Natural killer cell (primary cell): ENCODE measurements at regions not wholly inside any gene's neighbourhood (a gene's known extent, or its start where the extent isn't known, plus 50 kb on each side); places are given as distances from the start of the nearest gene placed in this dataset.

ENCODE experiments used
- ATAC-seq, 3 donors: fragments of 150-1000 bp in 2 of 3; fragments of 200-7000 bp in 1 of 3; cut with Tn5 transposase; 1 replicate in 1 of 3; 2 replicates in 2 of 3; pipeline ENCODE4 v1.10.0; 2021; ENCODE audit warnings: mild to moderate bottlenecking in 2 of 3, moderate library complexity in 2 of 3
- DNase-seq, 2 donors: peaks; one replicate each; pipeline versions ENCODE4 v3.0.0 to v3.0.0-alpha.2; 2013 to 2021; ENCODE audit warnings: mixed read lengths in 1 of 2
- H3K27ac ChIP-seq: one replicate; pipeline ENCODE4 v1.5.1; 2013; ENCODE audit warnings: mild to moderate bottlenecking, low read length
- H3K27me3 ChIP-seq: one replicate; pipeline ENCODE4 v1.6.1; 2013; ENCODE audit warnings: low read length; ENCODE audit not compliant: control insufficient read depth, insufficient read depth
- H3K36me3 ChIP-seq: one replicate; pipeline ENCODE4 v1.6.1; 2013; ENCODE audit warnings: low read length; ENCODE audit not compliant: control insufficient read depth, insufficient read depth
- H3K4me1 ChIP-seq: one replicate; pipeline ENCODE4 v1.6.1; 2013; ENCODE audit warnings: low read length; ENCODE audit not compliant: control insufficient read depth, insufficient read depth
- H3K4me3 ChIP-seq: one replicate; pipeline ENCODE4 v1.5.1; 2013; ENCODE audit warnings: low read length
- H3K9me3 ChIP-seq: one replicate; pipeline ENCODE4 v1.6.1; 2013; ENCODE audit warnings: low read length; ENCODE audit not compliant: control insufficient read depth, insufficient read depth
- H3K27ac Mint-ChIP-seq, 2 donors: one replicate each; pipeline ENCODE4 v1.8.0; 2022; ENCODE audit warnings: mild to moderate bottlenecking in 2 of 2, mixed read lengths in 2 of 2, moderate library complexity in 1 of 2
- H3K27me3 Mint-ChIP-seq, 2 donors: one replicate each; pipeline ENCODE4 v1.8.0; 2022; ENCODE audit warnings: low read depth in 2 of 2, mixed read lengths in 2 of 2
- H3K36me3 Mint-ChIP-seq: one replicate; pipeline ENCODE4 v1.8.0; 2022; ENCODE audit warnings: mixed read lengths
- H3K4me1 Mint-ChIP-seq, 2 donors: one replicate each; pipeline ENCODE4 v1.8.0; 2022; ENCODE audit warnings: mixed read lengths in 2 of 2
- H3K4me3 Mint-ChIP-seq: one replicate; pipeline ENCODE4 v1.8.0; 2022; ENCODE audit warnings: mild to moderate bottlenecking, moderate library complexity, mixed read lengths
- H3K9me3 Mint-ChIP-seq, 2 donors: one replicate each; pipeline ENCODE4 v1.8.0; 2022; ENCODE audit warnings: mixed read lengths in 2 of 2
- CTCF ChIP-seq: fragments of 200-600 bp; IDR thresholded peaks from one replicate; pipeline ENCODE4 v1.8.0; 2022; ENCODE audit warnings: antibody characterized with exemption
- WGBS: methylation state at CpG from one replicate; pipeline ENCODE4 v1.1.7; 2013; ENCODE audit warnings: missing lambda C conversion rate; ENCODE audit not compliant: insufficient coverage; 5-methylcytosine and 5-hydroxymethylcytosine counted together
- intact Hi-C: fragments of 100-400 bp; cut with micrococcal nuclease; formaldehyde crosslinking; loops from one replicate; pipeline ENCODE4 v1.14.2; 2022

- Histone ChIP-seq H3K4me3 (no peak overlapping the region), H3K27ac (no peak overlapping the region), H3K36me3 (no peaks in the 10 kb centered on the region), H3K4me1 (no peaks in the 10 kb centered on the region), H3K27me3 (no peaks in the 10 kb centered on the region), H3K9me3 (peaks cover 4% of the 10 kb centered on the region)
- no peak for ATAC-seq
- H3K4me1 Mint-ChIP-seq, result no peaks in the 10 kb centered on the region
- intact Hi-C loops, result no loop called here
- H3K27me3 Mint-ChIP-seq, result no peaks in the 10 kb centered on the region
- no peak for DNase-seq
- H3K4me3 Mint-ChIP-seq, result no peak overlapping the region
- H3K36me3 Mint-ChIP-seq, result peaks cover 7% of the 10 kb centered on the region
- H3K27ac Mint-ChIP-seq, result no peak overlapping the region
- TF ChIP-seq CTCF, result no peak
- peaks cover 14 to 18% of the 10 kb centered on the region in 2 donors for H3K9me3 Mint-ChIP-seq
Observed at GRCh38 chr6:103937389-103937788, 922.3 kb downstream of the HACE1 start.

GRCh38 chr6:103925317-103925716 is 934.4 kb downstream of the HACE1 start:
- no peak overlapping the region for H3K27ac ChIP-seq
- no peak for TF ChIP-seq CTCF
- 100% methylated on average over 1 of the region's 2 CpGs for WGBS
- Mint-ChIP-seq H3K9me3 (peaks cover 8 to 10% of the 10 kb centered on the region in 2 donors), H3K27me3 (no peaks in the 10 kb centered on the region), H3K4me1 (no peaks in the 10 kb centered on the region), H3K36me3 (no peaks in the 10 kb centered on the region), H3K4me3 (no peak overlapping the region), H3K27ac (no peak overlapping the region)
- H3K9me3 ChIP-seq, result no peaks in the 10 kb centered on the region
- ATAC-seq, result no peak
- intact Hi-C loops, result no loop called here
- H3K4me3 ChIP-seq, result no peak overlapping the region
- no peaks in the 10 kb centered on the region for H3K4me1 ChIP-seq
- no peak for DNase-seq
- H3K36me3 ChIP-seq, result no peaks in the 10 kb centered on the region
- H3K27me3 ChIP-seq, result no peaks in the 10 kb centered on the region

GRCh38 chr6:103910018-103910417 is 949.7 kb downstream of the HACE1 start:
- DNase-seq (no peak), ATAC-seq (no peak)
- Histone ChIP-seq H3K9me3 (peaks cover 14% of the 10 kb centered on the region), H3K27ac (no peak overlapping the region), H3K36me3 (no peaks in the 10 kb centered on the region), H3K27me3 (no peaks in the 10 kb centered on the region), H3K4me1 (no peaks in the 10 kb centered on the region), H3K4me3 (no peak overlapping the region)
- Mint-ChIP-seq H3K4me1 (no peaks in the 10 kb centered on the region), H3K9me3 (peaks cover 10 to 15% of the 10 kb centered on the region in 2 donors), H3K4me3 (no peak overlapping the region), H3K27me3 (no peaks in the 10 kb centered on the region), H3K36me3 (no peaks in the 10 kb centered on the region), H3K27ac (no peak overlapping the region)
- no peak for TF ChIP-seq CTCF
- intact Hi-C loops, result no loop called here

- intact Hi-C loops, result no loop called here
- no peak for TF ChIP-seq CTCF
- Histone ChIP-seq H3K27me3 (no peaks in the 10 kb centered on the region), H3K4me1 (no peaks in the 10 kb centered on the region), H3K27ac (no peak overlapping the region), H3K36me3 (no peaks in the 10 kb centered on the region), H3K9me3 (peaks cover 14% of the 10 kb centered on the region), H3K4me3 (no peak overlapping the region)
- peaks cover 15 to 19% of the 10 kb centered on the region in 2 donors for H3K9me3 Mint-ChIP-seq
- H3K36me3 Mint-ChIP-seq, result peaks cover 10% of the 10 kb centered on the region
- DNase-seq (no peak), ATAC-seq (no peak)
- H3K27ac Mint-ChIP-seq, result no peak overlapping the region
- WGBS, result 96% methylated on average over 3 of the region's 3 CpGs
- H3K4me1 Mint-ChIP-seq, result no peaks in the 10 kb centered on the region
- no peaks in the 10 kb centered on the region for H3K27me3 Mint-ChIP-seq
- no peak overlapping the region for H3K4me3 Mint-ChIP-seq
Observed at GRCh38 chr6:103908898-103909297, 950.8 kb downstream of the HACE1 start.
